NAMALWA (cell line): ENCODE measurements at regions not wholly inside any gene's neighbourhood (a gene's known extent, or its start where the extent isn't known, plus 50 kb on each side); places are given as distances from the start of the nearest gene placed in this dataset.
A peak's percentile ranks its signal among the peaks of the same experiment; 100 is the strongest.

ENCODE experiments used
- DNase-seq: peaks from one replicate; pipeline ENCODE4 v3.0.0-alpha.2; 2015; ENCODE audit warnings: low spot score

GRCh38 chr3:76815561-76815960 is 224.3 kb upstream of the ROBO2 start:
- DNase-seq: no peak

GRCh38 chr3:76820481-76820880 is 219.4 kb upstream of the ROBO2 start:
- DNase-seq: no peak

GRCh38 chr3:76824658-76825240 is 215.2 kb upstream of the ROBO2 start:
- no peak for DNase-seq

DNA sequence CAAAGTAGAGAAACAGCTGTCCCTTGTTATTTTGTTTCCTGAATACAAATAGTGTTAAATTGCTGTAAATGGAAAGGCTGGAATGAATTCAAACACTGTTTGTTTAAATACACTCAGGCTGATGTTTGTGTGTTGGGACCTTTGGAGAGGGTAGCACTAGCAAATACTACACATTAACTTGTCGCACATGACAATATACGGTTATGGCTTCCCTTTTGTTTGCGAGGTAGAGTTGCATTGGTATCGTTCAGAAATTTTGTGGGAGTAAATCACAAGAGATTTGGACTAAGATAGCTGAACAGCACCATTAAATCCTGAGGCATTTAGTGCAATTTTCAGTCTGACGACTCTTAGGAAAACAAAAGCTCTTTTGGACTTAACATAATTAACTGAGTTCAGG is 213.0 kb upstream of the ROBO2 start:
- DNase-seq: no peak

- DNase-seq: no peak
Observed at GRCh38 chr3:76827701-76828226, 212.1 kb upstream of the ROBO2 start.

DNA sequence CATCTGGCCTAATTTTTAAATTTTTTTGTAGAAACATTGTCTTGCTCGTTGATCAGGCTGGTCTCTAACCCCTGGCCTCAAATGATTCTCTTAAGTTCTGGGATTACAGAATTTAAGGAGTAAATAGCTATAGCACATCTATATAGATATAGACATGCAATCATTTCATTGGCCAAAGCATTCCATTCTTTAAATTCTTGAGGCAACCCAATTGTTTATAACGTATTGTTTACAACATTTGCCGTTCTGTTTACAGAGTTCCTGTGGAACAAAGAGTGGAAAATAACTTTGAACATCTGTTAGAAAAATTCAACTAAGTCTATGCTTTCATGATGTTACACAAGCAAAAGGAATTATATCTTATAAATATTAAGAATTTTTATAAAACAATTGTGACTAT is 205.2 kb upstream of the ROBO2 start:
- DNase-seq: no peak

- DNase-seq: no peak
Observed at GRCh38 chr3:76841747-76842146, 198.2 kb upstream of the ROBO2 start.

DNA sequence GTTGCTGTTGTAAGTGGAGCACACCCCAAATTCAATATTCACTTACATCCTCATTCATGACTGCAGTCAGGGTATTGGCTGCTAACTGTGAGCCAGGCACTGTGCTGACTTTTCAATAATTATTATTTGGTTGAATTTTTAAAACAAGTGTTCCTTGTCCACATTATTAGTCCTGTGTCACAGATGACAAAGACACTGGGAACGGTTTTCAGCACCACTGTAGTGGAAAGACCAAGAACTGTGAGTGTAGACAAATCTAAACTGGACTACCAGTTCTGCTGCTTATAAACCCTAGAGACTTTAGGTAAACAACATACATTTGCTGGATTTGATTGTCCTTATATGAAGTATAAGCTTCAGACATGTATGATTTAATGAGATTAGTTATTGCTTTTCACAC is 197.7 kb upstream of the ROBO2 start:
- no peak for DNase-seq

GRCh38 chr3:76855451-76855850 is 184.4 kb upstream of the ROBO2 start:
- no peak for DNase-seq

DNA sequence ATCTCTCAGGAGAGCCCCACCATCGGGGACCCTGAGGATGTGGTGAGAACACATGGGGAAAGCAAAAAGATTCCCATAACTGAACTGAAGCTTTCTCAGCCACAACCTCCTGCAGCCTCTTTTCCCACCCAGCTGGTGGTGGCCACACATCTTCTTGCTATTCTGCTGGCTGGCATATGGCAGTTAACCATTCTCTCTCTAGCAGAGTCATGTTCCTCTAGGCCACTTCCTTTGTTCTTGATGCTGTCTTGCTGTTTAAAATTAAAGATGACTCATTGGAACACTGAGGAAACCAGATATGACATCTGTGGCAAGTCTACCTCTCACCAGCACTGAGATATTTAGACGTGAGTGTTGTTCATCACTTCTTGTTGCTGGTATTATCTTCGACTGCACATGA is 180.3 kb upstream of the ROBO2 start:
- DNase-seq: no peak

- DNase-seq: no peak
Observed at GRCh38 chr3:76864355-76864754, 175.5 kb upstream of the ROBO2 start.

DNA sequence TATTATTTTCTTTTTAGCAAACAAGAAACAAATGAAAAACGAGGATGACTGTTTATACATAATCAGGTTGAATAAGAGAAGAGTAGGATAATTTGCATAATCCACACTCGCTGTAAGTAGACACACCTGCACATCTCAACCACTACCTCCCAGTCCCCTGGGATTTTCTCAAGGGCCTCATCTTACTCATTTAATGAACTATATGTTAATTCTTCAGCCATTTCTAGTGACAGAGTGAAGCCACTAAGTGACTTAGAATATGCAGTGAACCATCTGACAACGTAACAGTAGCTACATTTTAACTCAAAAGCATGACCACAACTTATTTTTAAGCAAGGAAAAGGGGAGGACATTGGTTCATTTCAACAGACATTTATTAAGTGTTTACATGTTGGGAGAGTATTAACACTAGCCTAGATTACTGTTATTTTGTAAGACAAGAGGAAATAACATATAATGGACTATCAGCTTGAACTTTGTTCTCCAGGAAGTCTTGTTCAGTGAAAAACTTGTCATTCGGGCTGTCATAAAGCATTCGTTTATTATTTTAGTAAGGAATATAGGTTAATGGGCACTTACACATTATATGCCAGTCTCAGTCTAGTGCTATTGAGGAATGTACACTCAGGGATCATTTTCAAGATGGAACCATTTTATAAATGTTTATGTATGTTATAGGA is 173.0 kb upstream of the ROBO2 start:
- peak; percentile 1 for DNase-seq

DNA sequence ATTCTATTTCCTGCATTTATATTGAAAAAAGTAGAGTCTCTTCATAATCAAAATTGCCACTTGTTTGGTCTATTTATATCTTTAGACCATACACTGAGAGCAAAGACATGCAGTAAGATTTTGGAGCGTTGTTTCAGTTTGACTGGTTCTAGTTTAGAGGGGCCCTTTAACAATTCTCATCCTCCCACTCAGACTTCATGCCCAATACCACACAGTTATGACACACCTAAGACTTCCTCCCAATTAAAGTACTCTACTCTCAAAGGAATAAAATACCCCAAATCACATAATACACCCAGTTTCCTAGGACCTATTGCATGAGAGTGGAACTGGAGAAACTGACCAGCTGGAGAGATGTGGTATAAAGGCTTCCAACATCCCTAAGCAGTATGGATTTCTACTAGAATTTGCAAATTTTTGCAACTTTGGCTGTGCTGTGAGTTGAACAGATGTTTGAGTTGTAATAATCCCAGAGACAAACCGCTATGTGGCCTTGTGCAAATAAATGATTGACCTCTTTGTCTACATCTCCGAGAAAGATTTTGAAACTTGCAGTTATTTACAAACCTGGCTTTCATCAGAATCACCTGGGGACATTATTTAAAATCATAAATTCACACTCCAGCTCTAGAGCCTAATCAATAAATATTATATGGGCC is 170.0 kb upstream of the ROBO2 start:
- no peak for DNase-seq

DNA sequence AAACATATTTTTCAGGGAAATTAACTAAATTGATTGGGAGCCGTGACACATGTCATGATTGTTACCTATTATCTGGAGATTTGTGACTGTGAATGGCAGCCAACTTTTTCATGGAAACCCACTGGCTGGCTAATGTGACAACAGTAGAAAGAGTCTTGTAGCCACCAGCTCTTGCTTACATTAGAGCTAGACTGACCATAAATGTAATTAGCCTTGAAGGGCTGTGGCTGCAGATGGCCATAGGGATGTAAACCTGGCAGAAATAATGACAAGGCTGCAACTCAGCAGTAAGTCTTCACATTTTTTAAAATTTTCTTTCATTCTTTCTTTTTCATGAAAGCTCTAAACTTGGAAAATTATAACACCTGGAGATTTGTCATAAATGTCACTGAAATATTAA is 168.2 kb upstream of the ROBO2 start:
- DNase-seq: no peak

DNA sequence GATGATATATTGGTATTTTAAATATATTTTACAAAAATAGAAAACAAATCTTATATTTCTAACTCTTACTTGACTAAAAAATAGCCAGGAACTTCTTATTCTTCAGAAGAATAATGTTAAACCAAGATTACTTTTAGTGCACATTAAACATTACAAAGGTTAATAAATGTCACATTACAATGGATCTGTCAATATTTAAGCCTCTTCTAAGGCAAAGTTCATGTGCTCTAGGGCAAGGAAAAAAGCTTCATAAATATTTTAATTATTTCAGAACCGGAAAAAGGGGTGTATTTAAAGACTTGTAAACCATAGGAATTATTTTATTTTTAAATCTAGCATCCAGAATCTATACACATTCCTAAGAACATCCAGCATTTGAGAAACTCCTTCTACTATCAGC is 166.9 kb upstream of the ROBO2 start:
- DNase-seq: no peak

GRCh38 chr3:76873532-76874242 is 166.2 kb upstream of the ROBO2 start:
- DNase-seq: no peak

DNA sequence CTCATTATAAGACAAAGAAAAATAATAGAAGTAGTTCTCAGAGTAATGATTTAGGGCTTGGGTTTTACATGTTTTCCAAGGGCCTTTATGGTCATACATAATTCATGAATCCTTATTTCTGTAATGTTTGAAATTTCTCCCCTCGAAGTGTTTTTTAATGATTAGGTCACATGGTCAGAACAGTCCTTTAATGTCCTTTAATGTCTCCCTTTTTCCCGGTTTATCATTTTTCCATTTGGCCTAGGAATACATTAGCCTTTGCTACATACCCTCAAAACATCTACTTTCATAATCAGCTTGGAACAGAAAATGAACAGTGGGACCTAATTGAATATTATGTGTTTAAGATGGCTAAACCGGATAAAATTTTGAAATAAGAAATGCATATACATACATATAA is 159.9 kb upstream of the ROBO2 start:
- no peak for DNase-seq

- DNase-seq: no peak
Observed at GRCh38 chr3:76886761-76887500, 153.0 kb upstream of the ROBO2 start.

DNA sequence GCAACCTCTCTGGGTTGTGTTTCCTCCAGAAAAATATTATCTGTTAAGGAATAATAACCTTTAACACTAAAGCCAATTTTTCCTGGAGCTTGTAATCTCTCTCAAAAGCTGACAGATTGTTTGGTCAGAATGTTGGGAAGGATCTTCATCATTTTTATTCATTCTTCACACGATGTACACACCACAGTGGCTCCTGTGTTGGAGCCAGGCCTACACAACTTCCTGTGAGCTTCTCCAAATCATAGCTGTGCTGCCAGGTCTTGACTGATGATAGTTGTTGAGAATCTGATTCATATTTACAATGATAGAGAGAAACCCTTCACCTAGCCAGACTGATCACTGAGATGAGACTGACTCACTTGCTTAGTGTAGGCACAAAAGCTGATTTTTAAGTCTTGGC is 151.0 kb upstream of the ROBO2 start:
- DNase-seq: no peak

GRCh38 chr3:76889911-76890310 is 150.0 kb upstream of the ROBO2 start:
- DNase-seq: no peak

- no peak for DNase-seq
Observed at GRCh38 chr3:76897076-76897475, 142.8 kb upstream of the ROBO2 start.

DNA sequence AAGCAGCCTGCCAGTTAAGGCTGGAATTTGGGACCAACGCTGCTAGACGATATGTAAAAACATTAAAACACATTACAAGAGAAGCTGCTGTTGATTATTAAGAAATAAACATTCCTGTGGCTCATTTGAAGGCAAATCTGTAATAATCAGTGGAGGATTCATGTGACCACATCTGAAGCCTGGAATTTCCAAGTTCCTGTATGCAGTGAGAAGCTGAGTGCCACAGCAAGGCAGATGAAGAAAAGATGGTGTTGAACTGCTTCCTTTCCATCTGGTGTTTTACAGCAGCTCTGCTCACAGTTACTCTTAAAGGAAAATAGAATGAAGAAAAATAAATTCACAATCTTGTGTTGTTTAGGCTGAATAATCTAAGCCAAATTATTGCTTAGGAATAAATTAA is 139.3 kb upstream of the ROBO2 start:
- no peak for DNase-seq
